Stimulated activated naive CD8-positive, alpha-beta T cell treated with anti-CD3 and anti-CD28 coated beads, Interleukin-15, Interleukin-2, amounts not matched to agents 100 ng/mL and 50 ng/mL, for 24 hours (primary cell): ENCODE measurements at regions not wholly inside any gene's neighbourhood (a gene's known extent, or its start where the extent isn't known, plus 50 kb on each side); places are given as distances from the start of the nearest gene placed in this dataset.
A peak's percentile ranks its signal among the peaks of the same experiment; 100 is the strongest.

Experiments
- H3K27ac Mint-ChIP-seq: one replicate; pipeline ENCODE4 v1.8.0; 2021; ENCODE audit warnings: mild to moderate bottlenecking, mixed read lengths
- H3K27me3 Mint-ChIP-seq: one replicate; pipeline ENCODE4 v1.8.0; 2021; ENCODE audit warnings: mixed read lengths
- H3K36me3 Mint-ChIP-seq: one replicate; pipeline ENCODE4 v1.8.0; 2021; ENCODE audit warnings: low read depth, mixed read lengths
- H3K4me1 Mint-ChIP-seq: one replicate; pipeline ENCODE4 v1.8.0; 2021; ENCODE audit warnings: low read depth, mixed read lengths
- H3K4me3 Mint-ChIP-seq: one replicate; pipeline ENCODE4 v1.8.0; 2021; ENCODE audit warnings: mild to moderate bottlenecking, mixed read lengths
- H3K9me3 Mint-ChIP-seq: one replicate; pipeline ENCODE4 v1.8.0; 2021; ENCODE audit warnings: mixed read lengths

- Mint-ChIP-seq H3K4me3 (no peak overlapping the region), H3K27me3 (peaks cover 4% of the 10 kb centered on the region), H3K27ac (no peak overlapping the region), H3K36me3 (no peaks in the 10 kb centered on the region), H3K4me1 (peaks cover 13% of the 10 kb centered on the region), H3K9me3 (no peaks in the 10 kb centered on the region)
These were observed 465.2 kb upstream of the NR2F2 start for GRCh38 chr15:95865330-95865739.

- H3K9me3 Mint-ChIP-seq = no peaks in the 10 kb centered on the region
- H3K27me3 Mint-ChIP-seq = peaks cover 3% of the 10 kb centered on the region
- peaks cover 13% of the 10 kb centered on the region for H3K4me1 Mint-ChIP-seq
- no peaks in the 10 kb centered on the region for H3K36me3 Mint-ChIP-seq
- no peak overlapping the region for H3K27ac Mint-ChIP-seq
- no peak overlapping the region for H3K4me3 Mint-ChIP-seq
These were observed 463.6 kb upstream of the NR2F2 start for GRCh38 chr15:95866711-95867440.

- H3K27me3 Mint-ChIP-seq = peaks cover 3% of the 10 kb centered on the region
- H3K4me3 Mint-ChIP-seq = no peak overlapping the region
- peaks cover 13% of the 10 kb centered on the region for H3K4me1 Mint-ChIP-seq
- H3K36me3 Mint-ChIP-seq = no peaks in the 10 kb centered on the region
- H3K9me3 Mint-ChIP-seq = no peaks in the 10 kb centered on the region
- H3K27ac Mint-ChIP-seq = no peak overlapping the region
These were observed 462.1 kb upstream of the NR2F2 start for GRCh38 chr15:95868450-95868849.

- Mint-ChIP-seq H3K27me3 (peaks cover 3% of the 10 kb centered on the region), H3K4me3 (no peak overlapping the region), H3K4me1 (peaks cover 13% of the 10 kb centered on the region), H3K9me3 (no peaks in the 10 kb centered on the region), H3K27ac (no peak overlapping the region), H3K36me3 (no peaks in the 10 kb centered on the region)
These were observed 461.5 kb upstream of the NR2F2 start for GRCh38 chr15:95868970-95869369.

DNA sequence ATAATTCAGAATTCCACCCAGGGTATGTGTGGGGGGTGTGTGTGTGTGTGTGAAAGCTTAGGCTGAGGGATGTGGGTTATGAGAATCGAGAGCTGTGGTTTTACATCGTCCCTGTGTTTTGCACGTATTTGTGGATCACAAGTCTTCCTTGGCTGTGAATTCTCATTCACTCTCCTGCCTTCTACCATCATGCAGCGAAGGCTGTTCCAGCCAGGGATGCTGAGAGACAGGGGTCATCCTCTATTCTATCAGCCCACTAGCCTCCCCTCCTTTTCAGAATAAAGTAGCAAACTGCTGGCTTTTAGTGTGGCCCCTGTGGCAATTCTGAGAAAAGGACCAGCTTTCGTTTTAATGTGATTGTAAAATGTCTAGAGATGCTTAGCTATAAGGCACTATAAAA lies 460.6 kb upstream of the NR2F2 start:
- Mint-ChIP-seq H3K9me3 (no peaks in the 10 kb centered on the region), H3K4me3 (no peak overlapping the region), H3K36me3 (no peaks in the 10 kb centered on the region), H3K27ac (no peak overlapping the region), H3K4me1 (peaks cover 13% of the 10 kb centered on the region), H3K27me3 (peaks cover 3% of the 10 kb centered on the region)

DNA sequence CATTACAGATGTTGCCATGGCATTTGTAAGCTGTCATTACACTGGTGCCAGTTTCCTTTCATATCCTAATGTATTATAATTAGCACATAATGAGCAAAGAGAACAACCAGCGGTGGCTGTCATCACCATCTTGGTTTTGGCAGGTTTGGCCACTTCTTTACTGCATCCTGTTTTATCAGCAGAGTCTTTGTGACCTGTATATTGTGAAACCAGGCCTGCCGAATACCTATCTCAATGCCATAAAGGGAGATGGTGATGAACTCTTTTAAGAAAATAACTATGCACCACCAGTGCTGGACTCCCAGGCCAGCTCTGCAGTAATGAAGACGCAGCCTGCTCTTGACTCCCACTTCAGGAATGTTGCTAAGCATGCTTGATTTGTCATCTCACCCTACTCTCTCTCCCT lies 458.1 kb upstream of the NR2F2 start:
- Mint-ChIP-seq H3K4me1 (peaks cover 20% of the 10 kb centered on the region), H3K36me3 (no peaks in the 10 kb centered on the region), H3K27me3 (peaks cover 2% of the 10 kb centered on the region), H3K4me3 (no peak overlapping the region), H3K9me3 (no peaks in the 10 kb centered on the region), H3K27ac (no peak overlapping the region)

GRCh38 chr15:95874637-95875036 lies 455.9 kb upstream of the NR2F2 start:
- H3K36me3 Mint-ChIP-seq = no peaks in the 10 kb centered on the region

DNA sequence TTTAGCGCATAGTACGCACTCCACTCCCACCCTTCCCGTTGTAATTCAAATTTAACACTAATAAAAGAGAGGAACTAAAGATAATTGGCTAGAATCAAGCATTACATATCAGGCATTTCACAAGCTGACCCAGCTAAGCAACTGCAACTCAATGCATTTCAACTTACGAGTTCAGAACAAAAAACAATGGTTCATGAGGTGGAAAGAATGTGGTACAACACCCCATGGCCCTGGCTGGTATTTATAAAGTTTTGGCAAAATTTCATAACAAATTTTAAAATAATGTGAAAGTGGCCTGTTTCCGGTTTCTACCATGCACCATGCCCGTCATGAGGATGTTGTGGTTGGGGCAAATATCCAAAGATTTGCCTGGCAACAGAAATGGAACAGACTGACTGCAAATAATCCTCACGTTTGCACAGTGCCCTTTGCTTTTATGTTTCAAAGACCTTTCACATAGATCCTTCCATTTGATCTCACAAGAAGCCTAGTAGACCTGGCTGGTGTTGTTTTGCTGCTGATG lies 455.3 kb upstream of the NR2F2 start:
- Mint-ChIP-seq H3K4me1 (peaks cover 33% of the 10 kb centered on the region), H3K36me3 (no peaks in the 10 kb centered on the region), H3K27ac (no peak overlapping the region), H3K27me3 (no peaks in the 10 kb centered on the region), H3K4me3 (no peak overlapping the region), H3K9me3 (no peaks in the 10 kb centered on the region)

More at GRCh38 chr15:95874637-95875036, 455.9 kb upstream of the NR2F2 start:
- H3K27ac Mint-ChIP-seq = no peak overlapping the region
- H3K27me3 Mint-ChIP-seq = no peaks in the 10 kb centered on the region
- H3K9me3 Mint-ChIP-seq = no peaks in the 10 kb centered on the region
- no peak overlapping the region for H3K4me3 Mint-ChIP-seq
- H3K4me1 Mint-ChIP-seq = peaks cover 33% of the 10 kb centered on the region

- peak overlapping the region; percentile 74 for H3K4me3 Mint-ChIP-seq
- H3K4me1 Mint-ChIP-seq = peaks cover 27% of the 10 kb centered on the region
- no peaks in the 10 kb centered on the region for H3K36me3 Mint-ChIP-seq
- no peak overlapping the region for H3K27ac Mint-ChIP-seq
- peaks cover 6% of the 10 kb centered on the region for H3K9me3 Mint-ChIP-seq
- H3K27me3 Mint-ChIP-seq = no peaks in the 10 kb centered on the region
These were observed 450.4 kb upstream of the NR2F2 start for GRCh38 chr15:95880031-95880570.

DNA sequence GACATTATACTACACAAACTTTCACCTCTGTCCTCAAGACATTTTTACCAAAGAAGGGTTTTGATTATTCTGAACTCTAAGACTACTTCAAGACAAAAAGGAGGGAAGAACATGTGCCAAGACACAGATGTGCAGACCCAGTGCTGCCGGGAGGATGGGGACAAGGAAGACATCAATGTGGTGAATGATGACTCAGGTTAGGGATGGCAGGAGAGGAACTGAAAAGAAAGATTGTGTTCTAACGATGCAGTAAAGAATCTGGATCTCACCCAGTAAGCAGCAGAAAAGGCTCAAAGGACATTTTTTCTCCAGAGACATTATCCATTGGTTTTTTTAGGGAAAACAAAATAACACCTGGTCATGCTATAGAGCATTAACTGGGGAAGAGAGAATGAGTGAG lies 449.9 kb upstream of the NR2F2 start:
- no peaks in the 10 kb centered on the region for H3K36me3 Mint-ChIP-seq
- H3K27me3 Mint-ChIP-seq = no peaks in the 10 kb centered on the region
- H3K9me3 Mint-ChIP-seq = peaks cover 6% of the 10 kb centered on the region
- peaks cover 22% of the 10 kb centered on the region for H3K4me1 Mint-ChIP-seq
- no peak overlapping the region for H3K27ac Mint-ChIP-seq
- no peak overlapping the region for H3K4me3 Mint-ChIP-seq

GRCh38 chr15:95883064-95883463 lies 447.4 kb upstream of the NR2F2 start:
- no peak overlapping the region for H3K4me3 Mint-ChIP-seq

GRCh38 chr15:95884276-95884675 lies 446.2 kb upstream of the NR2F2 start:
- no peaks in the 10 kb centered on the region for H3K27me3 Mint-ChIP-seq

More at GRCh38 chr15:95883064-95883463, 447.4 kb upstream of the NR2F2 start:
- H3K27me3 Mint-ChIP-seq = no peaks in the 10 kb centered on the region
- no peak overlapping the region for H3K27ac Mint-ChIP-seq
- H3K4me1 Mint-ChIP-seq = peaks cover 22% of the 10 kb centered on the region
- peaks cover 6% of the 10 kb centered on the region for H3K9me3 Mint-ChIP-seq
- no peaks in the 10 kb centered on the region for H3K36me3 Mint-ChIP-seq

GRCh38 chr15:95887666-95888390 lies 442.7 kb upstream of the NR2F2 start:
- no peaks in the 10 kb centered on the region for H3K36me3 Mint-ChIP-seq
- no peaks in the 10 kb centered on the region for H3K27me3 Mint-ChIP-seq

More at GRCh38 chr15:95884276-95884675, 446.2 kb upstream of the NR2F2 start:
- Mint-ChIP-seq H3K27ac (no peak overlapping the region), H3K36me3 (no peaks in the 10 kb centered on the region), H3K4me1 (peaks cover 13% of the 10 kb centered on the region), H3K9me3 (peaks cover 6% of the 10 kb centered on the region), H3K4me3 (no peak overlapping the region)

GRCh38 chr15:95888762-95889161 lies 441.7 kb upstream of the NR2F2 start:
- Mint-ChIP-seq H3K4me1 (no peaks in the 10 kb centered on the region), H3K27me3 (no peaks in the 10 kb centered on the region), H3K9me3 (no peaks in the 10 kb centered on the region), H3K36me3 (no peaks in the 10 kb centered on the region), H3K4me3 (no peak overlapping the region), H3K27ac (no peak overlapping the region)

More at GRCh38 chr15:95887666-95888390, 442.7 kb upstream of the NR2F2 start:
- Mint-ChIP-seq H3K9me3 (no peaks in the 10 kb centered on the region), H3K4me1 (no peaks in the 10 kb centered on the region), H3K27ac (no peak overlapping the region), H3K4me3 (no peak overlapping the region)

DNA sequence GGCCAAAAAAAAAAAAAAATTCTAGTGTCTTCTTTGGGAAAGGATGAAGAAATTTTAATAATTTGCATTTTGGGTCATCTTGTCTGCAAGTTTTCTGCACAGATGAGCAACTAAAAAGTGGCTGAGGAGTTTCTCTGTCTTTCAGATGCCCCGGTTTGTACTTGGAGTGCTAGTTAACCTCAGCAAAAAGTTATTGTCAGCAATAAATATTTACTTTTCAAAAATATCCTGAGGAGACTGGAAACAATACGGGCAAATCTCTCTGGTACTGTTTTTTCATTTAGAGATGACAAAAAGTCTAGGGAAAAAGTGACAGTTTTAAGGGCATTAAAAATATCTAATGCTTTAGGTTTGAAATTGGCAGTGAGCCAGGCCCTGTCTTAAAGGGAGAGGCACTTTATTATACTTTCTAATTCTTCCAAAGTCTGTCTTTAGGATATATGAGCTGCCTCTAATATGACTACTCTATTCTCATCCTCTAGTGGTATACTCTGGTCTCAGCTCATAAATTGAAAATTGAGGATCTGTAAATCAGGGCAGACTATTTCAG lies 436.0 kb upstream of the NR2F2 start:
- Mint-ChIP-seq H3K4me3 (no peak overlapping the region), H3K9me3 (no peaks in the 10 kb centered on the region), H3K36me3 (no peaks in the 10 kb centered on the region), H3K4me1 (no peaks in the 10 kb centered on the region), H3K27me3 (no peaks in the 10 kb centered on the region), H3K27ac (no peak overlapping the region)
